ENCODE measurements at regions not wholly inside any gene's neighbourhood (a gene's known extent, or its start where the extent isn't known, plus 50 kb on each side); places are given as distances from the start of the nearest gene placed in this dataset.

DNA sequence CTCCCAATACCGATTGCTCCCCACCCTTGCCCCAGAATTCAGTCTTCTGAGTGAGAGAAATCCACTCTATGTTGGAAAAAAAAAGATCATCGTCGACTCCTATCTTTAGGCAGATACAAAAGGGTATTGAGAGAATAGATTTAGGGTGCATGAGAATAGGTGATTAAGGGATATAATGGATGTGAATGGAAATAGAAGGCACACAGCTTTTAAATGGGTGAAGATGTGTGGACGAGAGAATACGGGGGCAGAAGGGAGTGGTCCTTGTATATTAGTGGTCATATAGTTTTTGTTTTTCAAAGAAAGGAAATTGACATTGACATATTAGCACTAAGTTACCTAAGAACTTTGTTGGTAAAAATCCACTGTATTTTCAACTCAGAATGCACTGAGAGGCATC lies 98.6 kb upstream of the HDAC9 start:
- TF ChIP-seq, protein P1, sequence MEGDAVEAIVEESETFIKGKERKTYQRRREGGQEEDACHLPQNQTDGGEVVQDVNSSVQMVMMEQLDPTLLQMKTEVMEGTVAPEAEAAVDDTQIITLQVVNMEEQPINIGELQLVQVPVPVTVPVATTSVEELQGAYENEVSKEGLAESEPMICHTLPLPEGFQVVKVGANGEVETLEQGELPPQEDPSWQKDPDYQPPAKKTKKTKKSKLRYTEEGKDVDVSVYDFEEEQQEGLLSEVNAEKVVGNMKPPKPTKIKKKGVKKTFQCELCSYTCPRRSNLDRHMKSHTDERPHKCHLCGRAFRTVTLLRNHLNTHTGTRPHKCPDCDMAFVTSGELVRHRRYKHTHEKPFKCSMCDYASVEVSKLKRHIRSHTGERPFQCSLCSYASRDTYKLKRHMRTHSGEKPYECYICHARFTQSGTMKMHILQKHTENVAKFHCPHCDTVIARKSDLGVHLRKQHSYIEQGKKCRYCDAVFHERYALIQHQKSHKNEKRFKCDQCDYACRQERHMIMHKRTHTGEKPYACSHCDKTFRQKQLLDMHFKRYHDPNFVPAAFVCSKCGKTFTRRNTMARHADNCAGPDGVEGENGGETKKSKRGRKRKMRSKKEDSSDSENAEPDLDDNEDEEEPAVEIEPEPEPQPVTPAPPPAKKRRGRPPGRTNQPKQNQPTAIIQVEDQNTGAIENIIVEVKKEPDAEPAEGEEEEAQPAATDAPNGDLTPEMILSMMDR (IDR thresholded peaks at IDR 0.05): no peak
- no peak for TF ChIP-seq POLR2A (IDR thresholded peaks at IDR 0.05)
